Spleen (tissue), 11 donors: ENCODE measurements at regions not wholly inside any gene's neighbourhood (a gene's known extent, or its start where the extent isn't known, plus 50 kb on each side); places are given as distances from the start of the nearest gene placed in this dataset.

Source experiments
- DNase-seq: peaks from one replicate; pipeline ENCODE4 v3.0.0-alpha.2; 2020
- H3K27ac ChIP-seq, 8 donors: fragments of 200-600 bp; sonication (generic) in 7 of 8; 1 replicate in 4 of 8; 2 replicates in 4 of 8; pipeline versions ENCODE4 v1.5.0 to v1.8.0; 2016 to 2021; ENCODE audit warnings: inconsistent platforms in 4 of 8, mild to moderate bottlenecking in 4 of 8, moderate library complexity in 1 of 8
- H3K27me3 ChIP-seq, 7 donors: fragments of 200-600 bp; sonication (generic) in 6 of 7; replicated peaks in 1 of 7; 1 replicate in 4 of 7; 2 replicates in 3 of 7; pipeline versions ENCODE4 v1.5.0 to v1.8.0; 2016 to 2021; ENCODE audit warnings: inconsistent platforms in 3 of 7, mild to moderate bottlenecking in 1 of 7
- H3K36me3 ChIP-seq, 6 donors: fragments of 200-600 bp; sonication (generic) in 5 of 6; 1 replicate in 4 of 6; 2 replicates in 2 of 6; pipeline versions ENCODE4 v1.5.0 to v1.8.0; 2016 to 2021; ENCODE audit warnings: inconsistent platforms in 2 of 6
- H3K4me1 ChIP-seq, 6 donors: fragments of 200-600 bp; sonication (generic) in 5 of 6; 1 replicate in 3 of 6; 2 replicates in 3 of 6; pipeline versions ENCODE4 v1.5.0 to v1.8.0; 2016 to 2021; ENCODE audit warnings: inconsistent platforms in 3 of 6
- H3K4me3 ChIP-seq, 8 donors: fragments of 200-600 bp; sonication (generic) in 7 of 8; 1 replicate in 4 of 8; 2 replicates in 4 of 8; pipeline versions ENCODE4 v1.5.0 to v1.8.0; 2016 to 2021; ENCODE audit warnings: inconsistent platforms in 4 of 8, mild to moderate bottlenecking in 4 of 8, moderate library complexity in 2 of 8
- H3K9me3 ChIP-seq, 8 donors: fragments of 200-600 bp; sonication (generic) in 7 of 8; 1 replicate in 4 of 8; 2 replicates in 4 of 8; pipeline versions ENCODE4 v1.5.0 to v1.8.0; 2016 to 2021; ENCODE audit warnings: inconsistent platforms in 4 of 8
- CTCF ChIP-seq, 11 experiments: fragments of 200-600 bp in 7 of 11; fragments of 450-650 bp in 4 of 11; sonication (generic) in 4 of 11; IDR thresholded peaks in 8 of 11; conservative IDR thresholded peaks in 3 of 11; 1 replicate in 7 of 11; 2 replicates in 4 of 11; pipeline versions ENCODE4 v1.4.0 to v1.8.0; 2016 to 2021; ENCODE audit warnings: antibody characterized with exemption in 11 of 11, inconsistent platforms in 4 of 11, mild to moderate bottlenecking in 1 of 11
- POLR2A ChIP-seq, 3 donors: fragments of 450-650 bp; IDR thresholded peaks; one replicate each; pipeline ENCODE4 v1.5.1; 2017; ENCODE audit warnings: antibody characterized with exemption in 3 of 3, mild to moderate bottlenecking in 1 of 3
- POLR2AphosphoS5 ChIP-seq, 3 donors: sonication (generic); formaldehyde crosslinking; IDR thresholded peaks; one replicate each; pipeline ENCODE4 v1.5.1; 2017; ENCODE audit warnings: antibody characterized with exemption in 3 of 3
- whole genome bisulfite sequencing, 5 donors: extraction: QIAGEN DNeasy Blood & Tissue Kit in 3 of 5; methylation state at CpG; one replicate each; pipeline versions ENCODE4 v1.1.5 to v1.1.7; 2013 to 2018; 5-methylcytosine and 5-hydroxymethylcytosine counted together
- intact Hi-C: fragments of 100-400 bp; cut with DNase I; formaldehyde crosslinking; loops from one replicate; pipeline ENCODE4 v1.15.0; 2023; ENCODE audit warnings: low total_unique reads
- donor health status: healthy with polysubstance abuse.
- donor health status: DM: no; HTN: no; CAD: no; lungs with moderate emphysema.
- donor health status: DM: no; HTN: no; CAD: no.
- donor health status: Bipolar disorder and iron deficiency.
- donor health status: healthy.
- donor health status: DM: no; HTN: no; CAD: no.
- donor health status: DM: yes; HTN: yes; CAD: no.

- Histone ChIP-seq H3K27me3 (peaks cover 0 to 39% (median 0%) of the 10 kb centered on the region in 7 donors), H3K9me3 (no peaks in the 10 kb centered on the region), H3K4me3 (no peak overlapping the region), H3K27ac (no peak overlapping the region), H3K4me1 (no peaks in the 10 kb centered on the region), H3K36me3 (no peaks in the 10 kb centered on the region)
- TF ChIP-seq CTCF (IDR thresholded peaks at IDR 0.05 in 8 of 11, conservative IDR thresholded peaks at IDR 0.05 in 3 of 11) (no peak), POLR2A (IDR thresholded peaks at IDR 0.05) (no peak), POLR2AphosphoS5 (IDR thresholded peaks at IDR 0.05) (no peak)
- intact Hi-C loops = no loop called here
- 74 to 89% (median 83%) methylated on average over 10 of the region's 10 CpGs for WGBS, 5 donors
- DNase-seq = no peak
Observed at GRCh38 chr3:43953380-43953779, 262.6 kb downstream of the ABHD5 start.

- no peaks in the 10 kb centered on the region for H3K4me1 ChIP-seq
- H3K4me3 ChIP-seq = no peak overlapping the region
- H3K36me3 ChIP-seq = no peaks in the 10 kb centered on the region
- H3K9me3 ChIP-seq = no peaks in the 10 kb centered on the region
- intact Hi-C loops = no loop called here
- no peak overlapping the region for H3K27ac ChIP-seq
- peaks cover 0 to 39% (median 0%) of the 10 kb centered on the region in 7 donors for H3K27me3 ChIP-seq
- no peak for DNase-seq
- TF ChIP-seq POLR2A (IDR thresholded peaks at IDR 0.05) (no peak), POLR2AphosphoS5 (IDR thresholded peaks at IDR 0.05) (no peak), CTCF (IDR thresholded peaks at IDR 0.05 in 8 of 11, conservative IDR thresholded peaks at IDR 0.05 in 3 of 11) (no peak)
- WGBS, 5 donors = 65 to 83% (median 75%) methylated on average over 7 of the region's 7 CpGs
Observed at GRCh38 chr3:43953814-43954692, 263.3 kb downstream of the ABHD5 start.

GRCh38 chr3:43956945-43957344 lies 266.2 kb downstream of the ABHD5 start:
- Histone ChIP-seq H3K27me3 (peaks cover 0 to 21% (median 0%) of the 10 kb centered on the region in 7 donors), H3K36me3 (no peaks in the 10 kb centered on the region), H3K4me1 (no peaks in the 10 kb centered on the region), H3K9me3 (no peaks in the 10 kb centered on the region), H3K27ac (no peak overlapping the region), H3K4me3 (no peak overlapping the region)
- no peak for DNase-seq
- 81 to 95% (median 88%) methylated on average over 5 of the region's 5 CpGs for WGBS, 5 donors
- TF ChIP-seq CTCF (IDR thresholded peaks at IDR 0.05 in 8 of 11, conservative IDR thresholded peaks at IDR 0.05 in 3 of 11) (no peak), POLR2AphosphoS5 (IDR thresholded peaks at IDR 0.05) (no peak), POLR2A (IDR thresholded peaks at IDR 0.05) (no peak)
- intact Hi-C loops = no loop called here

- H3K27ac ChIP-seq = no peak overlapping the region
- no peaks in the 10 kb centered on the region for H3K9me3 ChIP-seq
- TF ChIP-seq CTCF (IDR thresholded peaks at IDR 0.05 in 8 of 11, conservative IDR thresholded peaks at IDR 0.05 in 3 of 11) = no peak
- DNase-seq = no peak
- intact Hi-C loops = no loop called here
- no peaks in the 10 kb centered on the region for H3K36me3 ChIP-seq
- no peak overlapping the region for H3K4me3 ChIP-seq
- no peaks in the 10 kb centered on the region for H3K4me1 ChIP-seq
- H3K27me3 ChIP-seq = peaks cover 0 to 21% (median 0%) of the 10 kb centered on the region in 7 donors
- 61 to 78% (median 63%) methylated on average over 2 of the region's 2 CpGs for WGBS, 5 donors
Observed at GRCh38 chr3:43957553-43957952, 266.8 kb downstream of the ABHD5 start.
